Adrenal gland (tissue), 5 donors: ENCODE measurements at regions not wholly inside any gene's neighbourhood (a gene's known extent, or its start where the extent isn't known, plus 50 kb on each side); places are given as distances from the start of the nearest gene placed in this dataset.

Experiments
- CTCF ChIP-seq, 6 experiments: fragments of 450-650 bp in 4 of 6; fragments of 200-600 bp in 2 of 6; sonication (generic) in 1 of 6; IDR thresholded peaks; 1 replicate in 5 of 6; 2 replicates in 1 of 6; pipeline versions ENCODE4 v1.5.1 to v1.8.0; 2016 to 2021; ENCODE audit warnings: antibody characterized with exemption in 6 of 6, mild to moderate bottlenecking in 2 of 6, moderate library complexity in 1 of 6
- POLR2A ChIP-seq, 2 donors: fragments of 450-650 bp; IDR thresholded peaks; one replicate each; pipeline ENCODE4 v1.6.1; 2017; ENCODE audit warnings: antibody characterized with exemption in 2 of 2, mild to moderate bottlenecking in 2 of 2, moderate library complexity in 1 of 2
- donor health status: DM: no; HTN: no; CAD: no.

DNA sequence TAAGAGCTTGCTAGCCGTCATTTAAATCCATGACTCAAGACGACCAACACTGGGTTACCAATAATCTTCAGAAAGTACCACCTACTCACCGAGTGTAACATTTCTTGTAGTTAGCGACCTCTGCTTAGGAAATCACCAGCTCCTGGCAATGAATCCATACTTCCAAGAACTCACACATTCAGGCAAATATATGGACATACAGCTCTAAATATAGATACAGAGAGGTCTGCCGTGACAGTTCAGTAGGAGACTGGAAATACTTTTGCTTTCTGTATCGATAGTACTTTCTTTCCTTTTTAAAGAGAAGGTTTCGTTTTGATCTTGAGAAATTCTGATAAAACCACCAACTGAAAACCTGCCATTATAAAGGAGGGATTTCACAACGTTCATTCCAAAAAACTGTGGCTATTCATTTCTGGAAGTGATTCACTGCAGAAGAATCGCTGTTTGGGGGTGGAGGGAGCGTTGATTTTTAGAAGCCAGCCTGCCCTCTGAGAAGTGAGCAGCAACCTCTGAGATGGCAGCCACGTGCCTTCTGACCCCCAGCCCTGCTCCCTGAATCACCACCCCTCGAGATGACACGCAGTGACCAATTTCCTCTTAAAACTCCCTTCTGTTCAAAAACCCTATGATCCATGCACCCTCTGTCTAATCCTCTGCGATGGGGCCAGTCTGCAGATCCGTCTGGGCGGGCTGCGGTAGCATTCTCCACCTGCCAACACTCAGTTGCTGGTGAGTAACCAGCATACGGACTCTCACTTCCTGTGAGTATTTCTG lies 179.0 kb upstream of the KLF14 start:
- TF ChIP-seq CTCF (IDR thresholded peaks at IDR 0.05) (no peak), POLR2A (IDR thresholded peaks at IDR 0.05) (peak in 1 of 2 donors; percentile 78)
